GM18909 (cell line): ENCODE measurements at regions not wholly inside any gene's neighbourhood (a gene's known extent, or its start where the extent isn't known, plus 50 kb on each side); places are given as distances from the start of the nearest gene placed in this dataset.

Experiments
- ATAC-seq: cut with Tn5 transposase; IDR thresholded peaks from one replicate; pipeline ENCODE4 v1.9.1; 2021; ENCODE audit warnings: mild to moderate bottlenecking; ENCODE audit not compliant: unreplicated experiment, poor library complexity

DNA sequence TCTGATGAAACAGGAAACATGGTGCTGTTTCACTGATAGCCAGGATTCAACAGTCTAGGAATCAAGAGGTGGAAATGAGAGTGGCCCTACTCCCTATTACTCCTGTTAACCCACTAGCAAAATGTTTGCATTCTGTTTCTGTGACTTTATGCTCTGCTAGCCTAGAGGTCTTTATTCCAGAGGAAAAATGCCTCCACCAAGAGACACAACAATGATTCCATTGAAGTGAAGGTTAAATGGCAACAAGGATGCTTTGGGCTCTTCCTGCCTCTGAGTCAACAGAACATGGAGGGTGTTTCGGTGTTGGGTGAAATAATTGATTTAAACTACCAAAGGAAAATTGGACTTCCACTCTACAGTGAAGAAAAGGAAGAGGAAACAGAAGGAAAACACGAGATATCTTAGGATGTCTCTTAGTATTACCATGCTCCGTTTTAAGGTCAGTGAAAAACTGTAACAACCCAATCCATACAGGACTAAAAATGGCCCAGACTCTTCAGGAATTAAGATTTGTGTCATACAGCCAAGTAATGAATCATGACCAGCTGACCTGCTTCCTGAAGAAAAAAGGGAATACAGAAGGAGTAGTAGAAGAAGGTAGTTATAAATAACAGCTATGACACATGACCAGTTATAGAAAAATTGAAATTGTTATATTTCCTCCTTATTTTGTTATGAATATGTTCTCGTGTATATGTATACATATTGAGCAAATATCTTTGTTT is 1237.8 kb downstream of the NCAM2 start:
- no peak for ATAC-seq

- ATAC-seq: no peak
Observed at GRCh38 chr21:22244516-22244915, 1246.3 kb downstream of the NCAM2 start.

GRCh38 chr21:22250355-22250754 is 1252.1 kb downstream of the NCAM2 start:
- no peak for ATAC-seq

- ATAC-seq: no peak
Observed at GRCh38 chr21:22253761-22254160, 1255.6 kb downstream of the NCAM2 start.

DNA sequence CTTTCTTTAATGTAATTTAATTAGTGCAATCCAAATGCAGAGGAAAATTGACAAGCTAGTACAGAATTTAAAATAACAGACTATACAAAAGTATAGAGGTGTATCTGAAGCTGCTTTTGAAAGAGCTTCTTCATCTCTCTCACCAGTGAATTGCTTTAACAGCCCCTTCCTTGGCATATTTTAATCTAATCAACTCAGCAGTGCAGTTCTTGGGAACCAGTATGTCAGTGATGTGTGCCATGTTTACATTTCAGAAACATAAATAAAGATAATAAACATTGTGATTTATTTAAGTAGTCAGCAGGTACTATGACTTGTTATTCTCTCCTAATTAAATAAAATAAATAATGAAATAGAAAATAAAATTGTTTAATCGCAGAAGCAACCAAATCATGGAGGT is 1260.6 kb downstream of the NCAM2 start:
- no peak for ATAC-seq

DNA sequence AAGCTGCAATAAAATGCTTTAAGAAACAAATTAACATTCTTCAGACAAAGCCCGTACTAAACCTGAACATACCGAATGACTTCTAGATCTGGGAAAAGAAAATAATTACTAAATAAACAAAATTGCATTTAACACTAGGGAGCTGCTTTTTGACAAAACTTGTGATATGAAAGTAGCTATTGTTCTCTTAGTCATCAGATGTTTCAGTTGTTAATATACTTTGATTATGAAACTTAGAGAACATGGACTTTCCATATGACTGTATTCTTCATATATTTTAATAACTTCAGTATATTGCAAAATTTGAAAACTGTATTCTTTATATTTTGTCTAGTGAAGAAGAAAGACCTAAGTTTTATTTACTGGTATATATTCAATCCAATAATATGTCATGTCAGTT is 1262.1 kb downstream of the NCAM2 start:
- no peak for ATAC-seq

GRCh38 chr21:22263890-22264289 is 1265.7 kb downstream of the NCAM2 start:
- ATAC-seq: no peak

DNA sequence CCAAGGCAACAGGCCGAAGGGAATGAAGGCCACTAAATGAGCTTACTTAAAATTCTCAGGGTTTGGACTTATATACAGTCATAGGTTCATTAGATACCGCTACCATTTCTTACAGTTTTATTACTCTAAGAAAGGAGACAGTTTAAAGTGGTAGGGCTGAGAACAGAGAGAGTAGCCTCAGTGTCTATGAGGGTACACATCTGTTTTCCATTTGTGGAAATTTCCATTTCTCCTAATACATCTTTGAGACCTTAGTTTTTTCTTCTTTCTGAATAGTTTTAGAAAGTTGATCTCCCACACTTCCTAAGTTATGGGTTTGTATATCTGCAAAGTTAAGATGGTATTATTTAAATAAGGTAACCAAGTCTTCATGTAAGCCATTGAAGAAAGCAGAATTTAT is 1279.1 kb downstream of the NCAM2 start:
- ATAC-seq: no peak

- no peak for ATAC-seq
Observed at GRCh38 chr21:22278366-22278765, 1280.2 kb downstream of the NCAM2 start.

DNA sequence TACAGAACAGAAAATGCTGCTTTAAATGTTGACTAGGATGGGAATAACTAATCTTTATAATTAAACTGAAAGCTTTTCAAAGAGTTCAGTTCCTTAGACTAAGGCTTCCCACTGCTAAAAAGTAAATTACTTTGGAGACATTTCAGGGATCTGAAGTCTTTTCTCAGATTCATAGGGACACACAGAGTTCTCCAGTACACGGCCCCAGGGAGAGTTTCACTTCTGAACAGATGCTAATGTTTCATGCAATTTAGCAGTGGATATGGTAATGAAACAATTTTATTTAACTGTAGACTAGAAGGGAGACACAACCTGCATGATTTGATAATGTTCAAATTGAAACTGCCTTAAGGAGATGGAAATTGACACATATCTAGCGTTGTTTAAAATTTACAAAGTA is 1282.6 kb downstream of the NCAM2 start:
- no peak for ATAC-seq

GRCh38 chr21:22288885-22289499 is 1290.8 kb downstream of the NCAM2 start:
- no peak for ATAC-seq

DNA sequence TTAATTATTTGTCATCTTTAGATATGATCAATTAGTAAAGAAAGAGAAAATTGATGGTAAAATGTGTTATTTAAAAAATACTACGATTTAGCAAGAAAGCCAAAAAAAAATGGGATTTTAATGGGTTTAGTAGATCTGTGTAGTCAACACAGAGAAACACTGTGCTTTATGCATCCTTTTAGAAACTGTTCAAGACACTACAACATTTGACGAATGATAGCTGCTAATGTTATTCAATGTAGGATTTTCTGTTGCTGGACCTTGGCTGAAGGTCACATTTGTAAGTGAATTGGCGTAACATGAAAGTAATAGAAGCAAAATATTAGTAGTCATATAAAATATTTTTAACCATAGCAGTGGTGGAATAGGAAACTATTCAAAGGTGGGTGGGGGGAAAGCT is 1293.9 kb downstream of the NCAM2 start:
- no peak for ATAC-seq

- ATAC-seq: no peak
Observed at GRCh38 chr21:22297575-22297974, 1299.4 kb downstream of the NCAM2 start.

GRCh38 chr21:22311741-22312462 is 1313.7 kb downstream of the NCAM2 start:
- ATAC-seq: no peak

- ATAC-seq: no peak
Observed at GRCh38 chr21:22314963-22315362, 1316.8 kb downstream of the NCAM2 start.

GRCh38 chr21:22319435-22319834 is 1321.2 kb downstream of the NCAM2 start:
- no peak for ATAC-seq

DNA sequence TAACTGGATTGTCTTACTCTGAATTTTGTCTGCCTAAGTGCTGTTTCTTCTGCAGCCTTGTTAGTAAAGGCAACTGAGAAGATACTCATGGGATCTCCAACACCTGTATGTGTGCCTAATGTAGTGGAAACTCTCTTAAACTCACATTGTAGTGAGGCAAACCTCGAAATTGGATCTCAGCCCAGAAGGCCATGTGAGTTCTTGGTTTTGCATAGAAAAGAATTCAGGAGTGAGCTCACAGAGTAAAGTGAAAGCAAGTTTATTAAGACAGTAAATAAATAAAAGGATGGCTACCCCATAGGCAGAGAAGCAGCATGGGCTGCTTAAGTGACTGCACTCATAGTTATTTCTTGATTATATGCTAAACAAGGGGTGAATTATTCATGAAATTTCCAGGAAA is 1344.7 kb downstream of the NCAM2 start:
- ATAC-seq: no peak

DNA sequence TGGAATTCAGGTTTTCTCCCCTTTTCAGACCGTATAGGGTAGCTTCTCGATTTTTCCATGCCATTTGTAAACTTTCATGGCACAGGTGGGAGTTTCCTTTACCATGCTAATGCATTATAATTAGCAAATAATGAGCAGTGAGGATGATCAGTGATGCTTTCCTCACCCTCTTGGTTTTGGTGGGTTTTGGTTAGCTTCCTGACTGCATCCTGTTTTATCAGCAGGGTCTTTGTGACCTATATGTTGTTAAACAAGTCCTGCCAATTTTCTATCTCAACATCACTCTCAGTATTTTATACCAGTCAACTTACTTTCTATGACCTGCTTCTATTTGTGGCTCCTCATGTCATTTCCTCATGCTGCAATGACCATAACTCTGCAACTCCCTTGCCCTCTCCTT is 1345.1 kb downstream of the NCAM2 start:
- no peak for ATAC-seq

DNA sequence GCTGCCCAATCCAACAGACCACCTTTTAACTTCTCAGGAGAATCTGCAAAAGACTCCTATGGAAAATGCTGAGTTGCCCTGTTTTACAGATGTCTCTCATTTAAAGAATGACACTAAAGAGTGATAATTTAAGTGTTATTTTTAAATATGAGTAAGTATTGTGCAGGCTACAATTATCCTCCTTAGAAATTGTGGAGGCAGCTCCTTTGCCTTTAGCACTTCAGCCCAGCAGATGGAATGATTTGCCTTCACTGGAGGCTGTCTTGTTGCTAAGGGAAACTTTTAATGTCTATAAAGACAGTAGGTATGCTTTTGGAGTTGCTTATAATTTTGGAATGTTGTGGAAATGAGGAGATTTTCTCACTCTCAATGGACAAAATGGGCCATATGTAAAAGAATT is 1345.5 kb downstream of the NCAM2 start:
- no peak for ATAC-seq

DNA sequence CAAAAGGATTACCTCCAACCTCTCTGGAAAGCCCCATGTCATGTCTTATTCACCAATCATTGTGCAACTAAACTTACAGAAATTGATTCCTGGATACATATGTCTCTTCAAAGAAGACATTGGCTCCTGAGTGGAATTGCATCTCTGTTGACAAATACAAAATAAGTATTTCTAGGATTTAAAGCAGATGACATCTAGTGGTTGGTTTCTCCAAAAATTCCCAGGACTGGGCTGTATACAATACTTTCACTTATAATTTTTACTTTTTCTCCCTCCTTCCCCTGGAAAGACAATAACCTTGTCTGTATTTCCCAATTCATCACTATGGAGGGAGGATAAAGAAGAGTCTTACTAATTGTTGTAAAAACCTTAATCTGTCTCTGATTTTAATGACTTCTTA is 1347.4 kb downstream of the NCAM2 start:
- ATAC-seq: no peak

- no peak for ATAC-seq
Observed at GRCh38 chr21:22346576-22346975, 1348.4 kb downstream of the NCAM2 start.

DNA sequence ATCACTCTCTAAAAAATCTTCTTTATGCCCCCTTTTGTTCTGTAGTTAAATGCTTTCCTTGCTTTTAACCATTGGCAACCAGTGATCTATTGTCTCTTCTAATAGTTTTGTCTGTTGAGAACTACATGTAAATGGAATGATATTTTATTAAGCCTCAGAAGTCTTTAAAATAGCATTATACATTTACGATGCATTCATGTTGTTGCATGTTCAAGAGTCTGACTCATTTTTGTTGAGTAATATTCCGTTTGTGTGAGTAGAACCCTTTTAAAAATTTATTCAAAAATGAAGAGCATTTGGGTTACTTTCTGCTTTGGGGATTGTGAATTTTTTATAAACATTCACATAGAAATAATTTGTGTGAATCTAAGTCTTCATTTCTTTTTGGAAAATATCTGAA is 1352.9 kb downstream of the NCAM2 start:
- no peak for ATAC-seq
